ENCODE measurements at regions not wholly inside any gene's neighbourhood (a gene's known extent, or its start where the extent isn't known, plus 50 kb on each side); places are given as distances from the start of the nearest gene placed in this dataset.
"Not testable (repeated sequence)": the region's sequence is repeated elsewhere in the genome, so short reads cannot be mapped to it uniquely, and the experiment has no call there.

DNA sequence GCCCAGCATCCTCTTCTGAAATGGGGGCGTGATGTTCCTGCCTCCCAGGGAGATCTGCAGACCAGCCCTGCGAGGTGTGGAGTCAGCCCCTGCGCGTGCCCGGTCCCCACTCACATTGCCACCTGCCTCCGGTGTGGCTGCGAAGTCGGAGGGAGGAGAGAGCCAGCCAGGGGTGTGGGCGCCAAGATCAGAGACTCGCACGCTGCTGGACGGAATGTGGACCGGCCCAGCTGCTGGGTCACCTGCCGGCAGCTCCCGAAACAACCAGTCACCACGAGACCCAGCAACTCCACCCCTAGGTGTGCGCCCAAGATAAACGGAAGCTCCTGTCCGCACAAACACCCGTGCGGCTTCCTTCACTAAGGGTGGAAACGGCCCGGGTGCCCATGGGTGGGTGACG, 51.1 kb upstream of the EGFL7 start:
- no peak for DNase-seq

DNA sequence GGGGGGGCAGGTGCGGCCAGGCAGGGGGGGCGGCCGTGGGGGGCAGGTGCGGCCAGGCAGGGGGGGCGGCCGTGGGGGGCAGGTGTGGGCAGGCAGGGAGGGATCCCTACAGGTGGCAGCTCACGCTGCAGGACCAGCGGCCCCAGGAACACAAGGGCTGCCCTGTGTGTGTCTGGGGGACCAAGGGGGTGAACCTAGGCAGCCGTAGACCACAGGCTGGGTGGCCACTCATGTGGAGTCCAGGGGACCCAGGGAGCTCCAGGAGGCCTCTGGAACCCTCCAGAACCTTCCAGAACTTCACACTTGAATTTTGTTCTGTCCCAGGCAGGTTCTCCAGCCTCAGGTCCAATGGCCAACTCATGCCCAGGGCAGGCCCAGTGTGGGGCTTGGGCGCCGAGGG, 51.6 kb upstream of the EGFL7 start:
- no peak for DNase-seq

- no peak for DNase-seq
Observed at GRCh38 chr9:136610426-136610825, 52.3 kb upstream of the EGFL7 start.

GRCh38 chr9:136609838-136610311, 52.8 kb upstream of the EGFL7 start:
- DNase-seq, result no peak

- no peak for DNase-seq
Observed at GRCh38 chr9:136609160-136609475, 53.6 kb upstream of the EGFL7 start.

- no peak for DNase-seq
Observed at GRCh38 chr9:136608348-136609159, 54.2 kb upstream of the EGFL7 start.

DNA sequence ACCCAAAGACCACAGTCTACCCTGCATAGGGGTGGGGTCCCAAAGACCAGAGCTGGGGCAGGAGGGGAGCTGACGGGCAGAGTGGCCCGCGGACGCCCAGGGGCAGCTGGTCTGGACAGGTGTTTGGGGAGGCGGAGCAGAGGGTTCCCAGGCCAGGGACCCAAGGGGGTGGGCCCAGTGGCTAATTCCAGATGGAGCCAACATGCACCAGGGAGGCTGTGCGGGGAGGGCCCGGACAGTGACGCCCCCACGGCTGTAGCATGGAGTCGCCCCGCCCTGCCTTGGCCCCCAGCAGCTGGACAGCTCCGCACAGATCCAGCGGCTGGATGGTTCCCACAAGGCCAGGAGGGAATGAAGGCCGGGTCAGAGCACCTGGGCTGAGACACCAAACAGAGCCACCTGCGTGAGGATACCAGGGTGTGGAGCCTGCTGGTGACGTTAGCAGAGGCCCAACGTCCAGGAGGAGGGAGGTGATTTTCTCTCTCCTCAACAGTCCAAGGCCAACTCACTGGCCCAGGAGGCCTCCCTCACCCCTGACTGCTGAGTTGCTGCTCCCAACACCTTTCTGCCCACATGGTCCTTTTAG, 55.3 kb upstream of the EGFL7 start:
- DNase-seq, result no peak

DNA sequence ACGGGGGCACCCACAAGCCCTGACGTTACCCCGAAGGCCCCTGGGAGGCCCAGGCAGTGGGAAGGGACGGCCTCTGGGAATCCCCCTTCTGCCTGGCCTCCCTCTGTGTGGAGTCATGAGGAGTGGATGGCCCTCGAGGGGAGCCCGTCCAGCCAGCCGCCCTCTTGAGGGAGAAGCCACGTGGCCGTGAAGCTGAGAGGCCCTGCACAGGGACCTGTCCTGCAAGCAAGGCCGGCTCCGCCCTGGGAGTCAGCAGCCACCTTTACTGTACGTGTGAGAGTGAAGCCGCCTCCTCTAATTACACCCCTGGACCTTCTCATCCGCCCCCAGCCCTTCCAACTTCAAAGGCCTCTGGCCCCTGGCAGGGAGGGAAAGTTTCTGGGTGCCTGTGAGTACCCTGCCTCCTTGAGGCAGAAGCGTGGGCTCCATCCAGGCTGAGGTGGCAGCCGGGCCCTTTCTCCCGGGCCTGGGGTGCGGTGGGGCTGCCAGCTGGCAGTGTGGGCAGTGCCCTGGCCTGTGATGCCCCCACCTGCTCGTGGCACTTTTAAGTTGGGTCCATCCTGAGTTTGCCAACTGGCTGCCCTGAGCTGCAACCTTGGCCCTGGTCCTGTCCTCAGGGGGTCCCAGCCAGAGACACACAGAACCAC, 55.9 kb upstream of the EGFL7 start:
- DNase-seq, result no peak

GRCh38 chr9:136605988-136606660, 56.6 kb upstream of the EGFL7 start:
- DNase-seq, result no peak

DNA sequence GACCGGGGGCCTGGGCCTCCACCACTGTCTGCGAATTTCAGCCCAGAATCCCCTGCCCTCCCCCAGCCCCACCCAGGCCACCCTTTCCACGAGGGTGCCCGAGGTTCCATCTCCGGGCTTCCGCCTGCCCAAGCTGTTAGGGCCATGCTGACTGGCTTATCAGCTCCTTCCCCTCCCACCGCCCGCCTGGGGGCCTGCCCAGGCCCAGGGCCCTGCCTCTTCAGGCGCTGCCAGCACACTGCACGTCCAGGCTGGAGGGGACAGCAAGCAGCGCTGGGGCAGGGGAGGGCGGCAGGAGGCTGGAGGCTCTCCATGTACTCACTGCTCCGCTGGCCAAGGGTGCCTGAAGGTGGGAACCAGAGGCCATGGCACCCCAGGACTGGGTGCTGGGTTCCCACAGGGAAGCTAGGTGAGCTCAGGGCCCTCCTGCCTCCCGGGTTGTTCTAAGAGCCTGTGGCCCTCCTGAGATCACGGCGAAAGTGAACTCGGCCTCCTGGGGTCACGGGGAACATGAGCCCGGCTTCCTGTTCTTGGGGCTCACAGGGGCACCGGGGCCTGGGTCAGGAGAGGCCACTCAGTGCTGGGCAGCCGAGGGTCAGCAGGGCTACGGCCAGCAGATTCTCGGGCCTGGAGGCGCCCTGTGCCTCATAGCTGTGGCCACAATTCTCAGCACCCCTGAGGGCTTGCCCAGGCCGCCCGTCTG, 57.7 kb upstream of the EGFL7 start:
- no peak for DNase-seq

DNA sequence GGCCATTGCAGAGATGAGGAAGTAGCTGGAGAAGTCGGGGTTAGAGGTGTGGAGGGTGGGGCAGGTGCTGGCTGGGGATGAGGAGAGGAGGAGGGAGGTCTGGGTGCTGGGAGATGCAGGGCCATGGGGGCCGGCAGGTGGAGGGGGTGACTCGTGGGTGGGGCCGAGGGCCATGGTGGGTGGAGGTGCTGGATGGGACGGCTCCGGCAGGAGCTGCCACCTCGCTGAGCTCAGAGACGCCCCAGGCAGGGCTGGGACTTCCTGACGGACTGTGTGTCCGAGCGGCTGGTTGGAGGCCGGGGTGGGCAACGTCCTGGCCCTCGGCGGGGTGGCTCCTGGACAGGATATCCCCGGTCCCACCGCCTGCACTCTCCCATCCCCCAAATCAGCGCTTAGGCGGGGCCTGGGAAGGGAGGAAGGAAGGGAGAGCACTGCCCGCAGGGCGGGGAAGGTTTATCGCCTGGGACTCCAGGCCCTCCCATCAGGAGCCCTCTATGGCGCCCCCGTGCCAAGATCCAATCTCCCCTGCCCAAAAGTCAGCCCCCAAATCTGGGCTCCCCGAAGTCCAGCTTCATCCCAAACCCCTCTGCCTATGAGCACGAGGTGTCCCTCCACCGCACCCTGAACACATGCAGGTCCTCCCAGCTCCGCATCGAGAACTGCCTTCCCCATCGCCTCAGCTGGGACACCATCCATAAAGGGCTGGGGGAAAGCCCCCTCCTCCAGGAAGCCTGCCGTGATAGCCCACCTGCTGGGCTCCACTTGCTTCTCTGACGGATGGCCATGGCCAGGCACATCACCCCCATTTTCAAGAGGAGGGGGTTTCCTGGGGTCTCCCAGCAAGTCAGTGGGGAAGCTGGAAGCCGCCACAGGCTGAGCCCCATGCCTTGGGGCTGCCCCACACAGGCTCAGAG, 58.3 kb upstream of the NOTCH1 start:
- no peak for DNase-seq

- DNase-seq, result no peak
Observed at GRCh38 chr9:136603216-136603615, 57.4 kb upstream of the NOTCH1 start.

GRCh38 chr9:136602193-136602885, 56.5 kb upstream of the NOTCH1 start:
- no peak for DNase-seq

DNA sequence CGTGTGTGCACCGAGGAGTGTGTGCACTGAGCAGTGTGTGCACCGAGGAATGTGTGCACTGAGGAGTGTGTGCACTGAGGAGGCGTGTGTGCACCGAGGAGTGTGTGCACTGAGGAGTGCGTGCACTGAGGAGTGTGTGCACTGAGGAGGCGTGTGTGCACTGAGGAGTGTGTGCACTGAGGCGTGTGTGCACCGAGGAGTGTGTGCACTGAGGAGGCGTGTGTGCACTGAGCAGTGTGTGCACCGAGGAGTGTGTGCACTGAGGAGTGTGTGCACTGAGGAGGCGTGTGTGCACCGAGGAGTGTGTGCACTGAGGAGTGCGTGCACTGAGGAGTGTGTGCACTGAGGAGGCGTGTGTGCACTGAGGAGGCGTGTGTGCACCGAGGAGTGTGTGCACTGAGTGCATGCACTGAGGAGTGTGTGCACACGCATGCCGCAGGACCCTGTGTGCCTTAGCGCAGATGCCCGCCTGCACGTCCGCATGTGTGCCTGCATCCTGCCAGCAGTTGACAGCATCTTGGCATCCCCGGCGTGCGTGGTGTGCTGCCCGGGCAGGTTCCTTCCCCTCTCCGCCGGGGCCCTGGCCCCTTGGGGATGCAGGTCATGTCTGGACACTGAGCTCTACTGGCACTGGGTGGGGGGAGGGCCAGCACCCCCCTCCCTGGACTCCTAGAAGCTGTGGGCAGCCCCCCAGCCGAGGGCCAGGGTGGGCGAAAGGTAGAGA, 55.6 kb upstream of the NOTCH1 start:
- DNase-seq, result not testable (repeated sequence)

DNA sequence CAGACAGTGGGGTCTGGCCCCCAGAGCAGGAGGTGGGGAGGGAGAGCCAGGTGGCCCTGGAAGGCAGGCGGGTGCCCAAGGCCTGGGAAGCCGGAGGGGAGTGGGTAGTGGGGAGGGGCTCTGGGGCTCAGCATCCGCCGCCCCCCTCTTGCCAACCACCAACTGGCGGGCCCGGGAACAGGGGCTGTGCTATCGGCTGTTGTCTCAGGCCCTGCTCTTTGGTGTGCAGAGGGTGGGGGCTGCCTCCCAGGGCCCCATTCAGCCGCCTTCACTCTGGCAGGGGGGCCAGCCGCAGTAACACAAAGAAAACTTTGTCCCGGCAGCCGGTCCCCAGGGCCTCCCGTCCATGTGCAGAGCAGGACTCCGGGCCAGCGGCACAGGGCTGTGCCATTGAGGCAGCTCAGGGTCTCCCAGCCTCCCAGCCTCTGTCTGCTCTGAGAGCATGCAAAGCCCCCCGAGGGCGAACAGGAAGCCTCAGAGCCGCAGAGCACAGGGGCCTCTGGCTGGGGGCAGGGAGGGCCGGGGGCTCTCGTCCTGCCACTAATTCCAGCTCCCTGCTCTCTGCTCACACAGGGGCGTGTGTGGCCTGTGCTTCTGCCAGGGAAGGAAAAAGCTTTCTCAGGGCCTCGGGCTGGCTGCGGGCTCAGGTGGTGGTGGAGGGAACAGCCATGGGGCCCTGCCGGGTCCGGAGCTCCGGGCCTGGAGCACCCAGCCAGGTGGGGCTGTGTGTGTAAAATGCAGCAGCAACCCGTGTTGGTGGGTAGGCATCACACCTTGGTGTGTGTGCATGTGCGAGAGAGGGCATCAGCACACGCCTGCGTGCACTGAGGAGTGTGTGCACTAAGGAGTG, 54.2 kb upstream of the NOTCH1 start:
- peak; percentile 92 for DNase-seq

GRCh38 chr9:136599074-136599531, 53.3 kb upstream of the NOTCH1 start:
- peak; percentile 75 for DNase-seq

DNA sequence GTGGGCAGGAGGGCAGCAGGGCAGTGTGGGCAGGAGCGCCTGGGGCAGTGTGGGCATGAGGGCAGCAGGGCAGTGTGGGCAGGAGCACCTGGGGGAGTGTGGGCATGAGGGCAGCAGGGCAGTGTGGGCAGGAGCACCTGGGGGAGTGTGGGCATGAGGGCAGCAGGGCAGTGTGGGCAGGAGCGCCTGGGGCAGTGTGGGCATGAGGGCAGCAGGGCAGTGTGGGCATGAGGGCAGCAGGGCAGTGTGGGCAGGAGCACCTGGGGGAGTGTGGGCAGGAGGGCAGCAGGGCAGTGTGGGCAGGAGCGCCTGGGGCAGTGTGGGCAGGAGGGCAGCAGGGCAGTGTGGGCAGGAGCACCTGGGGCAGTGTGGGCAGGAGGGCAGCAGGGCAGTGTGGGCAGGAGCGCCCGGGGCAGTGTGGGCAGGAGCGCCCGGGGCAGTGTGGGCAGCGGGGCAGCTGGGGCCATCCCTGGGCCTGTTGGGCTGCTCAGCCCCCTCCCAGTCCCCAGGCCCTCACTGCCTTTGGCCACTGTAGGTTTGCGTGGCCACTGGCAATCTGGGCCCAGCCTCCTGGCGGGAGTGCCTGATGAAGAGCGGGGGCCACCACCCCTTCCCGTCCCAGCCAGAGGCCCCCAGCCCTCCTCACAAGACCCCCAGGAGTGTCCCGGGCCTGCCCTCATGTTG, 52.7 kb upstream of the NOTCH1 start:
- DNase-seq, result not testable (repeated sequence)

DNA sequence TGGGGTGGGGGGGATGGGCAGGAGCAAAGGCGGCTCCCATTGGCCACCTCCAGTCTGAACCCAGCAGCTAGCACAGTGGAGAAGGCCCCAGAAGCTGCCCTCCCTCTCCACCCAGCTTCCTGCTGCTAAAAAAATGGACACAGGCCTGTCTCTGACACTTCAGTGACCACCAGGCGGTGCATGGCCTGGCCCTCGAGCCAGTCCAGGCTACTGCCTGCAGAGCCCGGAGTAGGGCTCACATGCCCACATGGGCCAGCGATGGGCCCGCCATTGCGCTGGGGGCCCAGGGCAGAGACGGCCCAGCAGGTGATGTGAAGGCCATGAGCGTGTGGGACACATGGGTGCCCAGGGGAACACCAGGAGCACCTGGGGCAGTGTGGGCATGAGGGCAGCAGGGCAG, 52.1 kb upstream of the NOTCH1 start:
- peak; percentile 67 for DNase-seq
